OCI-LY1 (cell line): ENCODE measurements at regions not wholly inside any gene's neighbourhood (a gene's known extent, or its start where the extent isn't known, plus 50 kb on each side); places are given as distances from the start of the nearest gene placed in this dataset.
"Not testable (repeated sequence)": the region's sequence is repeated elsewhere in the genome, so short reads cannot be mapped to it uniquely, and the experiment has no call there.

ENCODE experiments used
- H2AFZ ChIP-seq: fragments of 200-600 bp; sonication (generic), shearing (Covaris generic); 2 replicates; pipeline ENCODE4 v1.6.0; 2014; ENCODE audit warnings: antibody characterized with exemption, mild to moderate bottlenecking, low read length
- H3F3A ChIP-seq: fragments of 200-600 bp; sonication (generic), shearing (Covaris generic); 2 replicates; pipeline ENCODE4 v1.6.0; 2014; ENCODE audit warnings: mild to moderate bottlenecking, antibody characterized with exemption, low read length, moderate library complexity; ENCODE audit not compliant: insufficient read depth
- H3K27ac ChIP-seq: fragments of 200-600 bp; sonication (generic); 2 replicates; pipeline ENCODE4 v1.5.1; 2014; ENCODE audit warnings: low read length, mixed run types, mild to moderate bottlenecking, low read depth; ENCODE audit not compliant: poor library complexity, severe bottlenecking
- H3K27me3 ChIP-seq: fragments of 200-600 bp; sonication (generic); 2 replicates; pipeline ENCODE4 v1.6.0; 2014; ENCODE audit warnings: antibody characterized with exemption, mild to moderate bottlenecking, low read length, moderate library complexity; ENCODE audit not compliant: insufficient read depth
- H3K36me3 ChIP-seq: fragments of 200-600 bp; sonication (generic); 2 replicates; pipeline ENCODE4 v1.6.1; 2014; ENCODE audit warnings: mild to moderate bottlenecking, antibody characterized with exemption, low read length, moderate library complexity, mixed read lengths; ENCODE audit not compliant: insufficient read depth
- H3K4me1 ChIP-seq: fragments of 200-600 bp; sonication (generic); 2 replicates; pipeline ENCODE4 v1.5.1; 2014; ENCODE audit warnings: mild to moderate bottlenecking, low read length, moderate library complexity; ENCODE audit not compliant: insufficient read depth, severe bottlenecking
- H3K4me2 ChIP-seq: fragments of 200-600 bp; sonication (generic), shearing (Covaris generic); 2 replicates; pipeline ENCODE4 v1.6.1; 2014; ENCODE audit warnings: low read length
- H3K4me3 ChIP-seq: fragments of 200-600 bp; sonication (generic); 2 replicates; pipeline ENCODE4 v1.5.1; 2014; ENCODE audit warnings: low read length, low read depth, mild to moderate bottlenecking, mixed read lengths; ENCODE audit not compliant: poor library complexity, severe bottlenecking
- H3K79me2 ChIP-seq: fragments of 200-600 bp; shearing (Covaris generic); 2 replicates; pipeline ENCODE4 v1.6.1; 2016; ENCODE audit warnings: mixed run types, low read length, mixed read lengths; ENCODE audit not compliant: insufficient read depth
- H3K9ac ChIP-seq: fragments of 200-600 bp; sonication (generic), shearing (Covaris generic); 2 replicates; pipeline ENCODE4 v1.6.1; 2014; ENCODE audit warnings: mild to moderate bottlenecking, low read length, mixed read lengths
- H3K9me2 ChIP-seq: fragments of 200-600 bp; sonication (generic), shearing (Covaris generic); 2 replicates; pipeline ENCODE4 v1.6.1; 2014; ENCODE audit warnings: low read depth, mild to moderate bottlenecking, low read length, mixed read lengths
- H3K9me3 ChIP-seq: fragments of 200-600 bp; shearing (Covaris generic); 2 replicates; pipeline ENCODE4 v1.6.1; 2014; ENCODE audit warnings: low read length, mixed read lengths
- H4K20me1 ChIP-seq: fragments of 200-600 bp; sonication (generic), shearing (Covaris generic); 2 replicates; pipeline ENCODE4 v1.6.0; 2016; ENCODE audit warnings: mild to moderate bottlenecking, low read length; ENCODE audit not compliant: insufficient read depth
- EZH2 ChIP-seq: fragments of 200-600 bp; sonication (generic), shearing (Covaris generic); IDR thresholded peaks from 2 replicates; pipeline ENCODE4 v1.8.0; 2017; ENCODE audit warnings: borderline replicate concordance, mixed run types, mild to moderate bottlenecking, antibody characterized with exemption, low read length, moderate library complexity, mixed read lengths
- TF ChIP-seq, protein P1 (sequence below): fragments of 200-600 bp; sonication (generic), shearing (Covaris generic); IDR thresholded peaks from 2 replicates; pipeline ENCODE4 v1.5.1; 2017; ENCODE audit warnings: mild to moderate bottlenecking, antibody characterized with exemption, low read length, moderate library complexity, mixed read lengths

- Histone ChIP-seq H3K27me3 (no peaks in the 10 kb centered on the region), H3K4me3 (no peak overlapping the region), H3K9me3 (no peaks in the 10 kb centered on the region), H3K4me2 (no peak overlapping the region), H3F3A (no peaks in the 10 kb centered on the region), H2AFZ (no peak overlapping the region), H4K20me1 (no peaks in the 10 kb centered on the region), H3K4me1 (no peaks in the 10 kb centered on the region), H3K9me2 (no peaks in the 10 kb centered on the region), H3K36me3 (no peaks in the 10 kb centered on the region), H3K9ac (no peak overlapping the region), H3K27ac (no peak overlapping the region), H3K79me2 (no peaks in the 10 kb centered on the region)
- no peak for TF ChIP-seq EZH2
- TF ChIP-seq, protein P1, sequence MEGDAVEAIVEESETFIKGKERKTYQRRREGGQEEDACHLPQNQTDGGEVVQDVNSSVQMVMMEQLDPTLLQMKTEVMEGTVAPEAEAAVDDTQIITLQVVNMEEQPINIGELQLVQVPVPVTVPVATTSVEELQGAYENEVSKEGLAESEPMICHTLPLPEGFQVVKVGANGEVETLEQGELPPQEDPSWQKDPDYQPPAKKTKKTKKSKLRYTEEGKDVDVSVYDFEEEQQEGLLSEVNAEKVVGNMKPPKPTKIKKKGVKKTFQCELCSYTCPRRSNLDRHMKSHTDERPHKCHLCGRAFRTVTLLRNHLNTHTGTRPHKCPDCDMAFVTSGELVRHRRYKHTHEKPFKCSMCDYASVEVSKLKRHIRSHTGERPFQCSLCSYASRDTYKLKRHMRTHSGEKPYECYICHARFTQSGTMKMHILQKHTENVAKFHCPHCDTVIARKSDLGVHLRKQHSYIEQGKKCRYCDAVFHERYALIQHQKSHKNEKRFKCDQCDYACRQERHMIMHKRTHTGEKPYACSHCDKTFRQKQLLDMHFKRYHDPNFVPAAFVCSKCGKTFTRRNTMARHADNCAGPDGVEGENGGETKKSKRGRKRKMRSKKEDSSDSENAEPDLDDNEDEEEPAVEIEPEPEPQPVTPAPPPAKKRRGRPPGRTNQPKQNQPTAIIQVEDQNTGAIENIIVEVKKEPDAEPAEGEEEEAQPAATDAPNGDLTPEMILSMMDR = no peak
Measured at GRCh38 chr5:74482523-74482922, 158.0 kb downstream of the ENC1 start.

GRCh38 chr5:74481357-74481756 lies 159.2 kb downstream of the ENC1 start:
- H3K4me3 ChIP-seq, H4K20me1 ChIP-seq, H3K9me3 ChIP-seq, H3K4me1 ChIP-seq, H3K79me2 ChIP-seq, H3F3A ChIP-seq, H2AFZ ChIP-seq, H3K36me3 ChIP-seq, H3K27ac ChIP-seq, H3K9me2 ChIP-seq, H3K9ac ChIP-seq, H3K27me3 ChIP-seq, H3K4me2 ChIP-seq: not testable (repeated sequence)

DNA sequence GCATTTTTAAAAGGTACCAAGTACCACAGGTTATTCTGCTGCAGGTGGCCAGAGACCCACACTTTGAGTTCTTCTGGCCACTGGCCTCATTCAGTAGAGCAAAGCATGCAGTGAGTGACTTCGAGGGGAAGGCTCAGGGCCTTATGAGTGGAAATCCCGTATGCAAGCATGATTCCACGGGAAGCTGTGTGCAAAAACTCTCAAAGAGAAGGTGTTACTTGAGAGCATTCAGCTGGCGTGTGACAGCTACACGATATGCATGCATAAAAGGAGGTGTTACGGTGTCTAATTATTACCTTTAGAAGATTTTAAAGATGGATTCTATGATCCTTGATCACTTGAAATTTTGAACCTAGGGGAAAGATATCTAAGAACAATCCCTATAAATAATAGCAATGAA lies 160.3 kb downstream of the ENC1 start:
- Histone ChIP-seq H3K9me3 (no peaks in the 10 kb centered on the region), H3K4me2 (no peak overlapping the region), H3K4me3 (no peak overlapping the region), H3K36me3 (no peaks in the 10 kb centered on the region), H2AFZ (no peak overlapping the region), H3K9me2 (no peaks in the 10 kb centered on the region), H4K20me1 (no peaks in the 10 kb centered on the region), H3K4me1 (no peaks in the 10 kb centered on the region), H3K27me3 (no peaks in the 10 kb centered on the region), H3K27ac (no peak overlapping the region), H3K79me2 (no peaks in the 10 kb centered on the region), H3K9ac (no peak overlapping the region), H3F3A (no peaks in the 10 kb centered on the region)
- TF ChIP-seq, protein P1 = no peak
- TF ChIP-seq EZH2 = no peak

DNA sequence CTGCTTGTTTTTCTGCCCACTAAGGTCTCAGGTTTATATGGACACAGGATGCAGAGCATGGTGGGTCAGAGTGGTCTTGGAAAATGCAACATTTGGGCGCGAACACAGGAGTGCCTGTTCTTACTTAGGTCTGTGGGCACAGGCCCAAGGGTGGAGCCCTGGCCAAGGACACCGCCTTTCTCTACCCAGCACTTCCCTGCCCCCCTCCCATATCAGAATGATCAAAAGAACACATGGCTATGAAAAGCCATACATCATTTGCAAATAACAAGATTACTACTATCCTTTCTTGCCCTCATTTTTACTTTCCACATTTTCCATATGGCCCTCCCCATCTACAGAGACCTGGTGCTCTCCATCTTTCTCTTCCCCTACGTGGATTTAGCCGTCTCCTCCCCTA lies 162.2 kb downstream of the ENC1 start:
- no peaks in the 10 kb centered on the region for H3F3A ChIP-seq
- no peak overlapping the region for H3K4me2 ChIP-seq
- no peaks in the 10 kb centered on the region for H3K9me2 ChIP-seq
- H3K9ac ChIP-seq = no peak overlapping the region
- no peaks in the 10 kb centered on the region for H3K27me3 ChIP-seq
- H2AFZ ChIP-seq = no peak overlapping the region
- H3K4me1 ChIP-seq = no peaks in the 10 kb centered on the region
- TF ChIP-seq, protein P1 = no peak
- TF ChIP-seq EZH2 = no peak
- H3K36me3 ChIP-seq = no peaks in the 10 kb centered on the region
- H3K4me3 ChIP-seq = no peak overlapping the region
- H4K20me1 ChIP-seq = no peaks in the 10 kb centered on the region
- no peaks in the 10 kb centered on the region for H3K79me2 ChIP-seq
- H3K9me3 ChIP-seq = no peaks in the 10 kb centered on the region
- H3K27ac ChIP-seq = no peak overlapping the region
